Peyer's patch (tissue), 4 donors: ENCODE measurements at regions not wholly inside any gene's neighbourhood (a gene's known extent, or its start where the extent isn't known, plus 50 kb on each side); places are given as distances from the start of the nearest gene placed in this dataset.

Experiments used
- POLR2A ChIP-seq, 2 donors: fragments of 450-650 bp; IDR thresholded peaks; one replicate each; pipeline ENCODE4 v1.5.1; 2017; ENCODE audit warnings: antibody characterized with exemption in 2 of 2, mild to moderate bottlenecking in 2 of 2, moderate library complexity in 2 of 2
- TF ChIP-seq, protein P1 (sequence below), 6 experiments: fragments of 450-650 bp in 4 of 6; fragments of 200-600 bp in 2 of 6; sonication (generic) in 1 of 6; IDR thresholded peaks; one replicate each; pipeline ENCODE4 v1.5.1; 2017 to 2019; ENCODE audit warnings: antibody characterized with exemption in 6 of 6, mild to moderate bottlenecking in 3 of 6, moderate library complexity in 1 of 6

DNA sequence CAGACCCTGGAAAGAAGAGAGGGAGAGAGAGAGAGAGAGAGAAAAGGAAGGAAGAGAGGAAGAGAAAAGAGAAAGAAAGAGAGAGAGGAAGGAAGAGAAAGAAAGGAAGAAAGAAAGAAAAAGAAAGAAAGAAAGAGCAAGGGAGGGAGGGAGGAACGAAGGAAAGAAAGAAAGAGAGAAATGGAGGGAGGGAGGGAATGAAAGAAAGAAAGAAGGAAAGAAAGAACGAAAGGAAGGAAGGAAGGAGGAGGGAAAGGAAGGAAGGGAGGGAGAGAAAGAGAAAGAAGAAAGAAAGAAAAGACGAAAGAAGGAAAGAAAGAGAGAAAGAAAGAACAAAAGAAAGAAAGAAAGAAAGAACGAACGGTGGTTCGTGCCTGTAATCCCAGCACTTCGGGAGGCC is 133.4 kb downstream of the HNRNPD start:
- TF ChIP-seq, protein P1, sequence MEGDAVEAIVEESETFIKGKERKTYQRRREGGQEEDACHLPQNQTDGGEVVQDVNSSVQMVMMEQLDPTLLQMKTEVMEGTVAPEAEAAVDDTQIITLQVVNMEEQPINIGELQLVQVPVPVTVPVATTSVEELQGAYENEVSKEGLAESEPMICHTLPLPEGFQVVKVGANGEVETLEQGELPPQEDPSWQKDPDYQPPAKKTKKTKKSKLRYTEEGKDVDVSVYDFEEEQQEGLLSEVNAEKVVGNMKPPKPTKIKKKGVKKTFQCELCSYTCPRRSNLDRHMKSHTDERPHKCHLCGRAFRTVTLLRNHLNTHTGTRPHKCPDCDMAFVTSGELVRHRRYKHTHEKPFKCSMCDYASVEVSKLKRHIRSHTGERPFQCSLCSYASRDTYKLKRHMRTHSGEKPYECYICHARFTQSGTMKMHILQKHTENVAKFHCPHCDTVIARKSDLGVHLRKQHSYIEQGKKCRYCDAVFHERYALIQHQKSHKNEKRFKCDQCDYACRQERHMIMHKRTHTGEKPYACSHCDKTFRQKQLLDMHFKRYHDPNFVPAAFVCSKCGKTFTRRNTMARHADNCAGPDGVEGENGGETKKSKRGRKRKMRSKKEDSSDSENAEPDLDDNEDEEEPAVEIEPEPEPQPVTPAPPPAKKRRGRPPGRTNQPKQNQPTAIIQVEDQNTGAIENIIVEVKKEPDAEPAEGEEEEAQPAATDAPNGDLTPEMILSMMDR (IDR thresholded peaks at IDR 0.05) = no peak
- no peak for TF ChIP-seq POLR2A (IDR thresholded peaks at IDR 0.05)
